ENCODE measurements at regions not wholly inside any gene's neighbourhood (a gene's known extent, or its start where the extent isn't known, plus 50 kb on each side); places are given as distances from the start of the nearest gene placed in this dataset.
"Not testable (repeated sequence)": the region's sequence is repeated elsewhere in the genome, so short reads cannot be mapped to it uniquely, and the experiment has no call there.

- TF ChIP-seq ATF7 (IDR thresholded peaks at IDR 0.05): no peak
- TF ChIP-seq ZFP30 (CRISPR knock-in tag; IDR thresholded peaks at IDR 0.05; ENCODE audit: borderline replicate concordance): no peak
- no peak for TF ChIP-seq MXD1 (CRISPR knock-in tag; IDR thresholded peaks at IDR 0.05; ENCODE audit: borderline replicate concordance, poor library complexity, severe bottlenecking)
- TF ChIP-seq ILF3 (IDR thresholded peaks at IDR 0.05; ENCODE audit: borderline replicate concordance): no peak
- TF ChIP-seq EP300 (IDR thresholded peaks at IDR 0.05; ENCODE audit: low read length): no peak
- TF ChIP-seq GABPB1 (CRISPR knock-in tag; IDR thresholded peaks at IDR 0.05): no peak
- no peak for TF ChIP-seq ZMIZ1 (IDR thresholded peaks at IDR 0.05; ENCODE audit: low read depth in 2 of 2, low read length in 2 of 2)
- TF ChIP-seq KAT2B (IDR thresholded peaks at IDR 0.05; ENCODE audit: low read depth, low read length): no peak
- TF ChIP-seq GATAD2A (IDR thresholded peaks at IDR 0.05): no peak
- no peak for TF ChIP-seq ZNF699 (CRISPR knock-in tag; IDR thresholded peaks at IDR 0.05; ENCODE audit: insufficient replicate concordance)
- TF ChIP-seq ZEB2 (IDR thresholded peaks at IDR 0.05): no peak
- TF ChIP-seq ELF1 (tag; IDR thresholded peaks at IDR 0.05): no peak
- TF ChIP-seq BCL6 (CRISPR knock-in tag; IDR thresholded peaks at IDR 0.05): no peak
- Histone ChIP-seq H3K27ac (ENCODE audit: extremely low read depth, low read depth, low read length) (no peak overlapping the region), H2AFZ (ENCODE audit: low read depth, low read length) (no peak overlapping the region), H4K20me1 (replicated peaks; ENCODE audit: control insufficient read depth, insufficient read depth, low read length) (no peaks in the 10 kb centered on the region), H3K4me1 (replicated peaks in 1 of 2; ENCODE audit: control insufficient read depth in 2 of 2, insufficient read depth in 2 of 2, low read length in 2 of 2) (no peaks in the 10 kb centered on the region), H3K9me1 (ENCODE audit: control insufficient read depth, insufficient read depth, low read length) (no peaks in the 10 kb centered on the region), H3K27me3 (ENCODE audit: control insufficient read depth in 2 of 2, insufficient read depth in 2 of 2, low read length in 2 of 2) (no peaks in the 10 kb centered on the region), H3K4me2 (ENCODE audit: insufficient read depth, low read length) (no peak overlapping the region), H3K36me3 (ENCODE audit: control insufficient read depth, insufficient read depth, low read length) (no peaks in the 10 kb centered on the region), H3K9ac (ENCODE audit: insufficient read depth in 1 of 2, low read depth in 2 of 2, low read length in 2 of 2) (no peak overlapping the region), H3K4me3 (no peak overlapping the region), H3K9me3 (replicated peaks; ENCODE audit: control insufficient read depth, insufficient read depth, low read depth, low read length) (no peaks in the 10 kb centered on the region), H3K79me2 (ENCODE audit: control insufficient read depth, insufficient read depth, low read length) (no peaks in the 10 kb centered on the region)
- ChIA-PET POLR2A (no interaction called here), CTCF (ENCODE audit: low intra/inter-chr PET ratio) (no interaction called here)
- ATAC-seq (no peak), DNase-seq (ENCODE audit: extremely low read depth in 1 of 4, low spot score in 3 of 4) (no peak), FAIRE-seq (no peak)
- 0% methylated on average over 2 of the region's 2 CpGs for WGBS (ENCODE audit: insufficient coverage, low coverage, missing lambda C conversion rate)
- no TSS peak for BruUV-seq (replicated peaks)
- in situ Hi-C loops (cut with MboI) (no loop called here), intact Hi-C loops (cut with micrococcal nuclease) (no loop called here)
Measured at GRCh38 chr6:78538002-78538401, 329.3 kb upstream of the IRAK1BP1 start.

- in situ Hi-C loops (cut with MboI); POLR2A ChIA-PET; H3K9ac ChIP-seq (ENCODE audit: insufficient read depth in 1 of 2, low read depth in 2 of 2, low read length in 2 of 2); H3K27me3 ChIP-seq (ENCODE audit: control insufficient read depth in 2 of 2, insufficient read depth in 2 of 2, low read length in 2 of 2); H3K79me2 ChIP-seq (ENCODE audit: control insufficient read depth, insufficient read depth, low read length); BruUV-seq (replicated peaks); H2AFZ ChIP-seq (ENCODE audit: low read depth, low read length); H3K4me1 ChIP-seq (replicated peaks in 1 of 2; ENCODE audit: control insufficient read depth in 2 of 2, insufficient read depth in 2 of 2, low read length in 2 of 2); intact Hi-C loops (cut with micrococcal nuclease); CTCF ChIA-PET (ENCODE audit: low intra/inter-chr PET ratio); H3K4me2 ChIP-seq (ENCODE audit: insufficient read depth, low read length); H4K20me1 ChIP-seq (replicated peaks; ENCODE audit: control insufficient read depth, insufficient read depth, low read length); H3K36me3 ChIP-seq (ENCODE audit: control insufficient read depth, insufficient read depth, low read length); ATAC-seq; DNase-seq (ENCODE audit: extremely low read depth in 1 of 4, low spot score in 3 of 4); H3K9me3 ChIP-seq (replicated peaks; ENCODE audit: control insufficient read depth, insufficient read depth, low read depth, low read length); H3K9me1 ChIP-seq (ENCODE audit: control insufficient read depth, insufficient read depth, low read length); FAIRE-seq; H3K27ac ChIP-seq (ENCODE audit: extremely low read depth, low read depth, low read length); H3K4me3 ChIP-seq: not testable (repeated sequence)
- 1% methylated on average over 3 of the region's 3 CpGs for WGBS (ENCODE audit: insufficient coverage, low coverage, missing lambda C conversion rate)
Measured at GRCh38 chr6:78547636-78548035, 319.7 kb upstream of the IRAK1BP1 start.

Data from K562 (cell line).